Calu3 (cell line): ENCODE measurements at regions not wholly inside any gene's neighbourhood (a gene's known extent, or its start where the extent isn't known, plus 50 kb on each side); places are given as distances from the start of the nearest gene placed in this dataset.

Source experiments
- BruUV-seq: library from RNA; stranded (reverse); fragments of 400-500 nt; replicated peaks from 2 replicates; lab custom pipeline; 2021; lab: Mats Ljungman, UMichigan
- CTCF ChIA-PET: fragments of 300-600 bp; sonication (Branson Sonifier 250); formaldehyde crosslinking; loops from one replicate; lab custom pipeline; 2022; ENCODE audit warnings: antibody characterized with exemption; lab: Charles Lee
- DNase-seq: peaks from one replicate; pipeline ENCODE4 v3.0.0; 2022
- H3K27ac Mint-ChIP-seq: one replicate; pipeline ENCODE4 v1.8.0; 2022; ENCODE audit warnings: mixed read lengths; ENCODE audit not compliant: unreplicated experiment
- H3K27me3 Mint-ChIP-seq: one replicate; pipeline ENCODE4 v1.8.0; 2022; ENCODE audit warnings: mixed read lengths; ENCODE audit not compliant: unreplicated experiment
- H3K36me3 Mint-ChIP-seq: one replicate; pipeline ENCODE4 v1.8.0; 2022; ENCODE audit warnings: mild to moderate bottlenecking, moderate library complexity, mixed read lengths; ENCODE audit not compliant: insufficient read depth, unreplicated experiment
- H3K4me1 Mint-ChIP-seq: one replicate; pipeline ENCODE4 v1.8.0; 2022; ENCODE audit warnings: mild to moderate bottlenecking, low read depth, mixed read lengths; ENCODE audit not compliant: unreplicated experiment
- H3K4me3 Mint-ChIP-seq: one replicate; pipeline ENCODE4 v1.8.0; 2022; ENCODE audit warnings: mild to moderate bottlenecking, low read depth, moderate library complexity, mixed read lengths; ENCODE audit not compliant: unreplicated experiment
- H3K9me3 Mint-ChIP-seq: one replicate; pipeline ENCODE4 v1.8.0; 2022; ENCODE audit warnings: low read depth, mixed read lengths; ENCODE audit not compliant: unreplicated experiment
- CTCF ChIP-seq: fragments of 200-600 bp; IDR thresholded peaks from one replicate; pipeline ENCODE4 v1.8.0; 2022; ENCODE audit warnings: antibody characterized with exemption; ENCODE audit not compliant: unreplicated experiment
- intact Hi-C: fragments of 100-400 bp; cut with micrococcal nuclease; formaldehyde crosslinking; loops from one replicate; pipeline ENCODE4 v1.10.0; 2022; ENCODE audit not compliant: unreplicated experiment

GRCh38 chr7:41298409-41298808 is 404.5 kb downstream of the INHBA start:
- Mint-ChIP-seq H3K27me3 (no peaks in the 10 kb centered on the region), H3K4me3 (no peak overlapping the region), H3K27ac (no peak overlapping the region), H3K9me3 (peaks cover 1% of the 10 kb centered on the region), H3K4me1 (peaks cover 12% of the 10 kb centered on the region), H3K36me3 (no peaks in the 10 kb centered on the region)
- BruUV-seq, result no TSS peak
- intact Hi-C loops, result no loop called here
- CTCF ChIA-PET, result no interaction called here
- TF ChIP-seq CTCF, result no peak
- DNase-seq, result no peak

GRCh38 chr7:41297166-41297565 is 405.7 kb downstream of the INHBA start:
- TF ChIP-seq CTCF, result no peak
- Mint-ChIP-seq H3K36me3 (no peaks in the 10 kb centered on the region), H3K4me1 (peaks cover 12% of the 10 kb centered on the region), H3K27me3 (no peaks in the 10 kb centered on the region), H3K4me3 (no peak overlapping the region), H3K27ac (no peak overlapping the region), H3K9me3 (peaks cover 2% of the 10 kb centered on the region)
- BruUV-seq, result no TSS peak
- CTCF ChIA-PET, result no interaction called here
- intact Hi-C loops, result no loop called here
- no peak for DNase-seq

- BruUV-seq, result no TSS peak
- no peaks in the 10 kb centered on the region for H3K36me3 Mint-ChIP-seq
- CTCF ChIA-PET, result no interaction called here
- no peak overlapping the region for H3K4me3 Mint-ChIP-seq
- TF ChIP-seq CTCF, result no peak
- intact Hi-C loops, result no loop called here
- peaks cover 2% of the 10 kb centered on the region for H3K9me3 Mint-ChIP-seq
- H3K4me1 Mint-ChIP-seq, result peaks cover 12% of the 10 kb centered on the region
- no peak overlapping the region for H3K27ac Mint-ChIP-seq
- H3K27me3 Mint-ChIP-seq, result no peaks in the 10 kb centered on the region
- no peak for DNase-seq
These were observed 407.5 kb downstream of the INHBA start for GRCh38 chr7:41295455-41295815.

- Mint-ChIP-seq H3K36me3 (no peaks in the 10 kb centered on the region), H3K4me1 (peaks cover 12% of the 10 kb centered on the region), H3K27ac (no peak overlapping the region), H3K9me3 (peaks cover 2% of the 10 kb centered on the region), H3K27me3 (no peaks in the 10 kb centered on the region), H3K4me3 (no peak overlapping the region)
- CTCF ChIA-PET, result no interaction called here
- no TSS peak for BruUV-seq
- DNase-seq, result no peak
- intact Hi-C loops, result no loop called here
- TF ChIP-seq CTCF, result no peak
These were observed 408.1 kb downstream of the INHBA start for GRCh38 chr7:41294556-41295454.
